Lower leg skin (tissue), 3 donors: ENCODE measurements at regions not wholly inside any gene's neighbourhood (a gene's known extent, or its start where the extent isn't known, plus 50 kb on each side); places are given as distances from the start of the nearest gene placed in this dataset.

Experiments
- CTCF ChIP-seq, 3 donors: fragments of 450-650 bp; IDR thresholded peaks; one replicate each; pipeline ENCODE4 v1.5.1; 2016; ENCODE audit warnings: antibody characterized with exemption in 3 of 3, mild to moderate bottlenecking in 3 of 3, moderate library complexity in 2 of 3
- POLR2A ChIP-seq, 2 donors: fragments of 450-650 bp; IDR thresholded peaks; one replicate each; pipeline ENCODE4 v1.6.1; 2016 to 2017; ENCODE audit warnings: antibody characterized with exemption in 2 of 2, mild to moderate bottlenecking in 1 of 2, moderate library complexity in 1 of 2

GRCh38 chr14:106551265-106551664 lies 1024.9 kb downstream of the TMEM121 start:
- TF ChIP-seq POLR2A (IDR thresholded peaks at IDR 0.05), result no peak
- TF ChIP-seq CTCF (IDR thresholded peaks at IDR 0.05), result no peak
